ENCODE measurements at regions not wholly inside any gene's neighbourhood (a gene's known extent, or its start where the extent isn't known, plus 50 kb on each side); places are given as distances from the start of the nearest gene placed in this dataset.

GRCh38 chr10:117666965-117667364 is 124.4 kb downstream of the EMX2 start:
- TF ChIP-seq, protein P1, sequence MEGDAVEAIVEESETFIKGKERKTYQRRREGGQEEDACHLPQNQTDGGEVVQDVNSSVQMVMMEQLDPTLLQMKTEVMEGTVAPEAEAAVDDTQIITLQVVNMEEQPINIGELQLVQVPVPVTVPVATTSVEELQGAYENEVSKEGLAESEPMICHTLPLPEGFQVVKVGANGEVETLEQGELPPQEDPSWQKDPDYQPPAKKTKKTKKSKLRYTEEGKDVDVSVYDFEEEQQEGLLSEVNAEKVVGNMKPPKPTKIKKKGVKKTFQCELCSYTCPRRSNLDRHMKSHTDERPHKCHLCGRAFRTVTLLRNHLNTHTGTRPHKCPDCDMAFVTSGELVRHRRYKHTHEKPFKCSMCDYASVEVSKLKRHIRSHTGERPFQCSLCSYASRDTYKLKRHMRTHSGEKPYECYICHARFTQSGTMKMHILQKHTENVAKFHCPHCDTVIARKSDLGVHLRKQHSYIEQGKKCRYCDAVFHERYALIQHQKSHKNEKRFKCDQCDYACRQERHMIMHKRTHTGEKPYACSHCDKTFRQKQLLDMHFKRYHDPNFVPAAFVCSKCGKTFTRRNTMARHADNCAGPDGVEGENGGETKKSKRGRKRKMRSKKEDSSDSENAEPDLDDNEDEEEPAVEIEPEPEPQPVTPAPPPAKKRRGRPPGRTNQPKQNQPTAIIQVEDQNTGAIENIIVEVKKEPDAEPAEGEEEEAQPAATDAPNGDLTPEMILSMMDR (conservative IDR thresholded peaks at IDR 0.05) = no peak
- Mint-ChIP-seq H3K4me1 (ENCODE audit: unreplicated experiment) (no peaks in the 10 kb centered on the region), H3K27me3 (no peaks in the 10 kb centered on the region), H3K27ac (no peak overlapping the region), H3K36me3 (no peaks in the 10 kb centered on the region), H3K9me3 (no peaks in the 10 kb centered on the region), H3K4me3 (no peak overlapping the region)
- DNase-seq (ENCODE audit: extremely low spot score, unreplicated experiment) = no peak

GRCh38 chr10:117667831-117668230 is 125.3 kb downstream of the EMX2 start:
- TF ChIP-seq, protein P1 (conservative IDR thresholded peaks at IDR 0.05) = no peak
- Mint-ChIP-seq H3K27ac (no peak overlapping the region), H3K36me3 (no peaks in the 10 kb centered on the region), H3K27me3 (no peaks in the 10 kb centered on the region), H3K4me3 (no peak overlapping the region), H3K9me3 (no peaks in the 10 kb centered on the region), H3K4me1 (ENCODE audit: unreplicated experiment) (no peaks in the 10 kb centered on the region)
- no peak for DNase-seq (ENCODE audit: extremely low spot score, unreplicated experiment)

- DNase-seq (ENCODE audit: extremely low spot score, unreplicated experiment) = no peak
- H3K4me1 Mint-ChIP-seq (ENCODE audit: unreplicated experiment) = no peaks in the 10 kb centered on the region
- TF ChIP-seq, protein P1 (conservative IDR thresholded peaks at IDR 0.05) = no peak
- no peak overlapping the region for H3K27ac Mint-ChIP-seq
- H3K9me3 Mint-ChIP-seq = no peaks in the 10 kb centered on the region
- no peaks in the 10 kb centered on the region for H3K36me3 Mint-ChIP-seq
- no peak overlapping the region for H3K4me3 Mint-ChIP-seq
- no peaks in the 10 kb centered on the region for H3K27me3 Mint-ChIP-seq
Measured at GRCh38 chr10:117668327-117669008, 125.9 kb downstream of the EMX2 start.

DNA sequence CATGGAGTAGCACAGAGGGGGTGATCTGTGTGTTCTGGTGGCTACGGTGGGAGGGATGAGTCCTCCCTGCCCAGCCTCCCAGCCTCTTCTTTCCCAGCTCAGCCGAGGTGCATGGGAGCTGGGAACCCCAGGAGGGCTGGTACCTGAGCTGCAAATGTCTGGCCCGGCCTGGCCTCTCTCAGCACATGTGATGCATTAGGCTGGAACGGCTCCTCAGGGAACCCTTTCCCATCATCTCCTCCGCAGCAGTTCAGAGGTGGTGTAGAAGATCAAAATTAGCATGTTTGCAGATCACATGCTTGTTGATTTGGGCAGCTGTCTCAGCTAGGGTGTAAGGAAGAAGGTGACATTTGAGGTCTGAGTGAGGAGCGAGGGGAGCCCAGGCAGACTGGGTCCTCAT is 126.6 kb downstream of the EMX2 start:
- Mint-ChIP-seq H3K4me3 (no peak overlapping the region), H3K27me3 (no peaks in the 10 kb centered on the region), H3K4me1 (ENCODE audit: unreplicated experiment) (no peaks in the 10 kb centered on the region), H3K36me3 (no peaks in the 10 kb centered on the region), H3K9me3 (no peaks in the 10 kb centered on the region), H3K27ac (no peak overlapping the region)
- no peak for DNase-seq (ENCODE audit: extremely low spot score, unreplicated experiment)
- TF ChIP-seq, protein P1 (conservative IDR thresholded peaks at IDR 0.05) = no peak

- no peak for DNase-seq (ENCODE audit: extremely low spot score, unreplicated experiment)
- Mint-ChIP-seq H3K9me3 (no peaks in the 10 kb centered on the region), H3K27ac (no peak overlapping the region)
Measured at GRCh38 chr10:117670116-117670904, 127.8 kb downstream of the EMX2 start.

More at GRCh38 chr10:117670116-117670904, 127.8 kb downstream of the EMX2 start:
- Mint-ChIP-seq H3K4me3 (no peak overlapping the region), H3K27me3 (peaks cover 2% of the 10 kb centered on the region), H3K36me3 (no peaks in the 10 kb centered on the region), H3K4me1 (ENCODE audit: unreplicated experiment) (peaks cover 11% of the 10 kb centered on the region)
- TF ChIP-seq, protein P1 (conservative IDR thresholded peaks at IDR 0.05) = no peak

Data from type B pancreatic cell (in vitro differentiated cells).